HG03442 (cell line): ENCODE measurements at regions not wholly inside any gene's neighbourhood (a gene's known extent, or its start where the extent isn't known, plus 50 kb on each side); places are given as distances from the start of the nearest gene placed in this dataset.
"Not testable (repeated sequence)": the region's sequence is repeated elsewhere in the genome, so short reads cannot be mapped to it uniquely, and the experiment has no call there.

Experiments
- ATAC-seq: cut with Tn5 transposase; IDR thresholded peaks from one replicate; pipeline ENCODE4 v1.9.1; 2021; ENCODE audit warnings: mild to moderate bottlenecking, moderate library complexity; ENCODE audit not compliant: unreplicated experiment

DNA sequence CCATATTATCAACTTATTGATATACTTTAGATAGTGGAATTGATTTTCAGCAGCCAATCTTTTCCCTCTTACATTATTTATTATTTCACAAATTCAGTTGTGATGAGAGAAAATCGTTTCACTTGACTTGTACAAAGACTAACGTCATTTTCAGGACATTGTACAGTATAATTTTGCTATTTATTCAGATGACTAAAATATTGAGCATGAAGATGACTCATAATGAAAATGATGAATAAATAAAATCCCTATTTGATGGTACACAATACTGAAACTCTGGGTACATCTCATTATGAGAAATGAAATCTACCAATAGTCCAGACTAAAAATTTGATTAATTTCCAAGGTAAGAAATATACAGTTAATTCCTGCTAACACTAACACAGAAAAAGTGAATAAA is 316.4 kb downstream of the CCDC74A start:
- ATAC-seq, result not testable (repeated sequence)

DNA sequence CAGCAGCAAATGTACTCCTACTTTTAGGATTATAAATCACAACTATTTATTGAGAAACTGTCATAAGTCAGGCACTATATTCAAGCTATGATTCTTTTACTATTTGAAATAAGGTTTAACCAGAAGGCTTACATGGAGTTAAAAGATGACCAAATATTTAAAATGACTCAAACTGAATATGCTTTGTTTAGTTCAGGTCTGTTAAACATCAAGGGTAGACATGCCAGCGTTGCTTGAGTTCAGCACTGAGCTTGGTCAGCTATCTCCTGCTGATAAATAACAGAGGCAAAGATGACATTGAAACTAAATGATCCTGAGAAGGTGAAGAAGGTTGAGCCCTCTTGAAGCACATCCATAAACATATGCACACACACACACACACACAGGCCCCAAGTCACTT is 305.6 kb downstream of the ANKRD30BL start:
- not testable (repeated sequence) for ATAC-seq

DNA sequence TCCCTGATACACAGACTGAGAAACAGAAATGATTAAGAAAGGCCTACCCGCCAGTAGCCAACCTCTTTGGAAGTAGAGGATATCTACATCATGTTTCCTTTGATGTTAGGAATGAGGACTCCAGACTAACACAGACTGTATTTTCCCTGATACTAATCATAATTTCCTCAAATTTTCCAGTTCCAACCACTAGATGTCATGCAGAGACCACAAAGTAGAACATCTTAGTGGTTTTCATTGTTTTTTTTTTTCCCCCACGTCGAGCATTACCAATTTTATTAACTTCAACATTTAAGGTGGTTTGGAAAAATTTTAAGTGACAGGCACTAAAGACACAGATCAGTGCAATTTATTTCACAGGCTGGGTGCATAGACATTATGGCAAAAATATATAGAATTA is 303.6 kb downstream of the ANKRD30BL start:
- ATAC-seq, result not testable (repeated sequence)
